B cell (primary cell): ENCODE measurements at regions not wholly inside any gene's neighbourhood (a gene's known extent, or its start where the extent isn't known, plus 50 kb on each side); places are given as distances from the start of the nearest gene placed in this dataset.

Experiments used
- CTCF ChIP-seq: fragments of 200-600 bp; IDR thresholded peaks from one replicate; pipeline ENCODE4 v1.8.0; 2022; ENCODE audit warnings: antibody characterized with exemption, mild to moderate bottlenecking
- EZH2 ChIP-seq: IDR thresholded peaks from 2 replicates; pipeline ENCODE4 v1.6.1; 2012; ENCODE audit warnings: borderline replicate concordance, low read depth, mild to moderate bottlenecking, moderate library complexity, low read length; ENCODE audit not compliant: insufficient read depth, poor library complexity, severe bottlenecking

DNA sequence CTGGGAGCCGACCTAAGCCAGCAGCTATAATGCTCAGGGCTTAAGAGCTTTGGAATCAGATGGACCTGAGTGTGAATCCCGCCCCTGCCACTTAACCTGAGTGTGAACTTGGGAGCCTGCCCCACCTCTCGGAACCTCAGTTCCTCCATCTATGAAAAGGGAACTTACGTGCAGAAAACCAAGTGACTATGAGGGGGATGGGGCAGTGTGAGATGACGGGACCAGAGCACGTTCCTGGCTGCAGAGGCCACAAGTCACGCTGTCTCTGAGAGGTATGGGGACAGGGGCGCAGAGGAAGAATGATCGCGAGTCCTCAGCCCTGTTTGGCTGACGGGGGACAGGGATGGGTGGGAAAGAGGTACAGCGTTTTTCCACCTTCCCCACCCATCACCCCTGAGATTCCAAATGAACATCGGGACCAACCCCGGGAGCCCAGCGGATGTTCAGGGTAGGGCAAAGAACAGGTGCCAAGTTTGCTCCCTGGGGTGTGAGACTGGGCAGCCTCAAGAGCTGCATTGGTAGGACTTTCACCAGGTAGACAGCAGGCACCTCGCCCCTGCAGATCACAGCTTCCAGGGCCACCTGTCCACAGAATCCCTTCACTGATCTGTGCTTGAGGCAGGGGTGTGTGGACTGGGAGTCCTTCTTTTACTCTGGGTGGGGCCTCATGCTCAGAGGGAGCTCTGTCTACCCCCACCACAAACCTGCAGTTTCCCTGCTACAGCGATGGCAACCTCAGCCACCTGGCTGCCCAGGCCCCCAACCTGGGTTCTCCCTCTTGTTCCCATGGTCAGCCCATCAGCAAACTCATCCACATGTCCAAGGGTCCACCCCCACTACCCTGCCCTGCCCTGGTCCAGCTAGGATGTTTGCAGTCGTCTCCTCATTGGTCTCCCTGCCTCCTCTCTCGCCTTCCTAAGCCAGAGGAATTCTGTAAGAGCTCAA lies 85.8 kb downstream of the CEBPB start:
- no peak for TF ChIP-seq CTCF
- TF ChIP-seq EZH2, result no peak
